H9 (cell line): ENCODE measurements at regions not wholly inside any gene's neighbourhood (a gene's known extent, or its start where the extent isn't known, plus 50 kb on each side); places are given as distances from the start of the nearest gene placed in this dataset.

ENCODE experiments used
- DNase-seq: peaks from one replicate; pipeline ENCODE4 v3.0.0-alpha.2; 2017
- H2AFZ ChIP-seq: one replicate; pipeline ENCODE4 v1.6.1; 2013; ENCODE audit warnings: mild to moderate bottlenecking, low read length, control low read depth, moderate library complexity
- H2AK5ac ChIP-seq: 2 replicates; pipeline ENCODE4 v1.6.1; 2013; ENCODE audit warnings: low read length, control low read depth, mixed read lengths; ENCODE audit not compliant: insufficient read length
- H2BK120ac ChIP-seq: one replicate; pipeline ENCODE4 v1.6.1; 2013; ENCODE audit warnings: low read depth, mild to moderate bottlenecking, low read length, control low read depth, inconsistent platforms; ENCODE audit not compliant: poor library complexity, severe bottlenecking
- H2BK12ac ChIP-seq: 2 replicates; pipeline ENCODE4 v1.6.1; 2013; ENCODE audit warnings: low read length, control low read depth, mixed read lengths, low read depth; ENCODE audit not compliant: insufficient read length
- H2BK15ac ChIP-seq: 2 replicates; pipeline ENCODE4 v1.6.1; 2013; ENCODE audit warnings: low read depth, low read length, control low read depth
- H2BK20ac ChIP-seq: one replicate; pipeline ENCODE4 v1.6.1; 2013; ENCODE audit warnings: low read depth, mild to moderate bottlenecking, low read length, control low read depth, inconsistent platforms; ENCODE audit not compliant: poor library complexity, severe bottlenecking
- H2BK5ac ChIP-seq: 2 replicates; pipeline ENCODE4 v1.6.1; 2013; ENCODE audit warnings: low read length, control low read depth, mixed read lengths; ENCODE audit not compliant: insufficient read length
- H3K14ac ChIP-seq: 2 replicates; pipeline ENCODE4 v1.6.1; 2013; ENCODE audit warnings: low read length, control low read depth; ENCODE audit not compliant: insufficient read depth
- H3K18ac ChIP-seq: 2 replicates; pipeline ENCODE4 v1.6.1; 2013; ENCODE audit warnings: low read depth, mild to moderate bottlenecking, mixed read lengths, low read length, control low read depth; ENCODE audit not compliant: insufficient read length
- H3K23ac ChIP-seq: 2 replicates; pipeline ENCODE4 v1.6.1; 2013; ENCODE audit warnings: low read length, control low read depth, mixed read lengths, low read depth; ENCODE audit not compliant: insufficient read length
- H3K23me2 ChIP-seq: 2 replicates; pipeline ENCODE4 v1.6.1; 2013; ENCODE audit warnings: low read depth, mild to moderate bottlenecking, mixed read lengths, low read length, control low read depth; ENCODE audit not compliant: insufficient read length, poor library complexity, severe bottlenecking
- H3K27ac ChIP-seq: 2 replicates; pipeline ENCODE4 v1.5.1; 2013; ENCODE audit warnings: low read length, control low read depth, mixed read lengths, low read depth; ENCODE audit not compliant: insufficient read length
- H3K27me3 ChIP-seq: 2 replicates; pipeline ENCODE4 v1.6.1; 2013; ENCODE audit warnings: low read length, control low read depth, inconsistent platforms; ENCODE audit not compliant: insufficient read depth
- H3K4ac ChIP-seq: 2 replicates; pipeline ENCODE4 v1.6.1; 2013; ENCODE audit warnings: low read depth, mild to moderate bottlenecking, control low read depth, inconsistent platforms, low read length, moderate library complexity
- H3K4me1 ChIP-seq: 2 replicates; pipeline ENCODE4 v1.6.1; 2013; ENCODE audit warnings: low read length, control low read depth, inconsistent platforms; ENCODE audit not compliant: insufficient read depth
- H3K4me2 ChIP-seq: 2 replicates; pipeline ENCODE4 v1.6.1; 2013; ENCODE audit warnings: low read length, control low read depth, mixed read lengths; ENCODE audit not compliant: insufficient read length, insufficient read depth
- H3K56ac ChIP-seq: 2 replicates; pipeline ENCODE4 v1.6.1; 2013; ENCODE audit warnings: low read depth, mild to moderate bottlenecking, mixed read lengths, low read length, control low read depth; ENCODE audit not compliant: insufficient read length
- H3K79me1 ChIP-seq: 2 replicates; pipeline ENCODE4 v1.6.1; 2013; ENCODE audit warnings: low read depth, mild to moderate bottlenecking, moderate library complexity, low read length, control low read depth, inconsistent platforms; ENCODE audit not compliant: insufficient read depth, poor library complexity, severe bottlenecking
- H3K79me2 ChIP-seq: 2 replicates; pipeline ENCODE4 v1.6.1; 2013; ENCODE audit warnings: low read length, control low read depth, inconsistent platforms; ENCODE audit not compliant: insufficient read depth
- H3K9ac ChIP-seq: 2 replicates; pipeline ENCODE4 v1.6.1; 2013; ENCODE audit warnings: low read length, control low read depth, mixed read lengths; ENCODE audit not compliant: insufficient read length; ENCODE audit errors: extremely low read depth
- H3K9me3 ChIP-seq: one replicate; pipeline ENCODE4 v1.6.1; 2013; ENCODE audit warnings: low read depth, low read length, inconsistent platforms; ENCODE audit not compliant: control insufficient read depth
- H3T11ph ChIP-seq: one replicate; pipeline ENCODE4 v1.6.1; 2013; ENCODE audit warnings: mild to moderate bottlenecking, low read length, control low read depth, inconsistent platforms
- H4K20me1 ChIP-seq: one replicate; pipeline ENCODE4 v1.6.1; 2013; ENCODE audit not compliant: control insufficient read depth, insufficient read length, insufficient read depth
- H4K5ac ChIP-seq: 2 replicates; pipeline ENCODE4 v1.6.1; 2013; ENCODE audit warnings: low read depth, mild to moderate bottlenecking, mixed read lengths, low read length, control low read depth; ENCODE audit not compliant: insufficient read length
- H4K8ac ChIP-seq: replicated peaks from 2 replicates; pipeline ENCODE4 v1.6.1; 2013; ENCODE audit warnings: low read length, control low read depth, mixed read lengths, low read depth; ENCODE audit not compliant: insufficient read length
- H4K91ac ChIP-seq: 2 replicates; pipeline ENCODE4 v1.6.1; 2013; ENCODE audit warnings: low read depth, mild to moderate bottlenecking, moderate library complexity, mixed read lengths, low read length, control low read depth; ENCODE audit not compliant: insufficient read length
- H3K27ac Mint-ChIP-seq, 3 experiments: 2 replicates in 2 of 3; 3 replicates in 1 of 3; pipeline ENCODE4 v1.8.0; 2020 to 2021; ENCODE audit warnings: mixed read lengths in 3 of 3, mild to moderate bottlenecking in 1 of 3, moderate library complexity in 1 of 3
- H3K27me3 Mint-ChIP-seq: 2 replicates; pipeline ENCODE4 v1.8.0; 2021; ENCODE audit warnings: low read depth, mild to moderate bottlenecking, moderate library complexity, mixed read lengths
- H3K36me3 Mint-ChIP-seq, 3 experiments: 2 replicates in 2 of 3; 3 replicates in 1 of 3; pipeline ENCODE4 v1.8.0; 2020 to 2021; ENCODE audit warnings: low read depth in 3 of 3, mixed read lengths in 3 of 3; ENCODE audit not compliant: insufficient read depth in 1 of 3
- H3K4me1 Mint-ChIP-seq, 2 experiments: 2 replicates each; pipeline ENCODE4 v1.8.0; 2020; ENCODE audit warnings: mixed read lengths in 2 of 2
- H3K4me3 Mint-ChIP-seq, 2 experiments: 2 replicates in 1 of 2; 3 replicates in 1 of 2; pipeline ENCODE4 v1.8.0; 2020 to 2021; ENCODE audit warnings: mild to moderate bottlenecking in 2 of 2, mixed read lengths in 2 of 2, moderate library complexity in 1 of 2
- H3K9me3 Mint-ChIP-seq, 2 experiments: 2 replicates in 1 of 2; 3 replicates in 1 of 2; pipeline ENCODE4 v1.8.0; 2020; ENCODE audit warnings: mild to moderate bottlenecking in 2 of 2, mixed read lengths in 2 of 2, moderate library complexity in 1 of 2
- CTCF ChIP-seq: fragments of 200-600 bp; sonication (generic); conservative IDR thresholded peaks from 3 replicates; pipeline ENCODE4 v1.8.0; 2021; ENCODE audit warnings: antibody characterized with exemption, mild to moderate bottlenecking
- whole genome bisulfite sequencing: extraction: QIAGEN DNeasy Blood & Tissue Kit; methylation state at CpG from one replicate; pipeline ENCODE4 v1.1.7; 2013; ENCODE audit warnings: missing lambda C conversion rate, low lambda C conversion rate, mixed read lengths; ENCODE audit not compliant: insufficient read length; ENCODE audit errors: extremely low coverage; 5-methylcytosine and 5-hydroxymethylcytosine counted together

- no peak overlapping the region for H3K27ac Mint-ChIP-seq
- no peak overlapping the region for H3K9ac ChIP-seq
- H4K91ac ChIP-seq = no peak overlapping the region
- no peak overlapping the region for H3K4me2 ChIP-seq
- no peaks in the 10 kb centered on the region for H3K79me1 ChIP-seq
- peaks cover 80% of the 10 kb centered on the region for H3K27me3 Mint-ChIP-seq
- H3K4me1 ChIP-seq = peaks cover 4% of the 10 kb centered on the region
- TF ChIP-seq CTCF = no peak
- no peaks in the 10 kb centered on the region; the same call in 1 of the 2 replicates for H3K27me3 ChIP-seq
- H3K9me3 Mint-ChIP-seq = peaks cover 9 to 23% of the 10 kb centered on the region in 2 experiments
- no peak overlapping the region for H3K14ac ChIP-seq
- no peak overlapping the region for H3K18ac ChIP-seq
- WGBS = no CpG with 5 or more reads among the region's 2 CpGs
- no peak overlapping the region for H4K8ac ChIP-seq
- no peaks in the 10 kb centered on the region for H4K20me1 ChIP-seq
- H2AK5ac ChIP-seq = no peak overlapping the region
- no peaks in the 10 kb centered on the region for H3K9me3 ChIP-seq
- H4K5ac ChIP-seq = no peak overlapping the region
- no peak overlapping the region for H3K4ac ChIP-seq
- H3K4me3 Mint-ChIP-seq = no peak overlapping the region
- H3K23ac ChIP-seq = no peak overlapping the region
- no peak overlapping the region for H2AFZ ChIP-seq
- H2BK5ac ChIP-seq = no peak overlapping the region
- no peak overlapping the region for H2BK15ac ChIP-seq
- peaks cover 11 to 12% of the 10 kb centered on the region in 2 experiments for H3K4me1 Mint-ChIP-seq
- H3K79me2 ChIP-seq = no peaks in the 10 kb centered on the region
- H3K27ac ChIP-seq = no peak overlapping the region
- H3K36me3 Mint-ChIP-seq = no peaks in the 10 kb centered on the region; a peak in 1 of 7 replicates
- H2BK20ac ChIP-seq = no peak overlapping the region
- no peak overlapping the region for H2BK120ac ChIP-seq
- H3K23me2 ChIP-seq = no peaks in the 10 kb centered on the region
- H2BK12ac ChIP-seq = no peak overlapping the region
- DNase-seq = no peak
- no peak overlapping the region for H3T11ph ChIP-seq
- no peak overlapping the region for H3K56ac ChIP-seq
Observed at GRCh38 chr20:61096463-61096862, 155.6 kb upstream of the CDH4 start.
